Glutamatergic neuron (in vitro differentiated cells): ENCODE measurements at regions not wholly inside any gene's neighbourhood (a gene's known extent, or its start where the extent isn't known, plus 50 kb on each side); places are given as distances from the start of the nearest gene placed in this dataset.

ENCODE experiments used
- DNase-seq: peaks from one replicate; pipeline ENCODE4 v3.0.0; 2022
- H3K27ac Mint-ChIP-seq: one replicate; pipeline ENCODE4 v1.8.0; 2020; ENCODE audit warnings: mild to moderate bottlenecking, mixed read lengths, inconsistent platforms; ENCODE audit not compliant: unreplicated experiment
- H3K27me3 Mint-ChIP-seq: one replicate; pipeline ENCODE4 v1.8.0; 2020; ENCODE audit warnings: mild to moderate bottlenecking, moderate library complexity, mixed read lengths, inconsistent platforms; ENCODE audit not compliant: unreplicated experiment
- H3K36me3 Mint-ChIP-seq: one replicate; pipeline ENCODE4 v1.8.0; 2020; ENCODE audit warnings: mild to moderate bottlenecking, mixed read lengths, inconsistent platforms; ENCODE audit not compliant: unreplicated experiment
- H3K4me1 Mint-ChIP-seq: one replicate; pipeline ENCODE4 v1.8.0; 2020; ENCODE audit warnings: mild to moderate bottlenecking, low read depth, mixed read lengths, inconsistent platforms; ENCODE audit not compliant: unreplicated experiment
- H3K4me3 Mint-ChIP-seq: one replicate; pipeline ENCODE4 v1.8.0; 2020; ENCODE audit warnings: mild to moderate bottlenecking, mixed read lengths, inconsistent platforms; ENCODE audit not compliant: unreplicated experiment
- H3K9me3 Mint-ChIP-seq: one replicate; pipeline ENCODE4 v1.8.0; 2020; ENCODE audit warnings: mild to moderate bottlenecking, moderate library complexity, mixed read lengths, inconsistent platforms; ENCODE audit not compliant: unreplicated experiment
- CTCF ChIP-seq: fragments of 200-600 bp; sonication (generic); IDR thresholded peaks from one replicate; pipeline ENCODE4 v1.5.0; 2021; ENCODE audit not compliant: partially characterized antibody, unreplicated experiment

- Mint-ChIP-seq H3K27ac (no peak overlapping the region), H3K4me3 (no peak overlapping the region), H3K36me3 (no peaks in the 10 kb centered on the region), H3K27me3 (peaks cover 4% of the 10 kb centered on the region), H3K4me1 (peaks cover 2% of the 10 kb centered on the region), H3K9me3 (no peaks in the 10 kb centered on the region)
- no peak for TF ChIP-seq CTCF
- DNase-seq: no peak
Measured at GRCh38 chr1:58890609-58891008, 106.8 kb upstream of the JUN start.

GRCh38 chr1:58891347-58891746 lies 107.5 kb upstream of the JUN start:
- peaks cover 6% of the 10 kb centered on the region for H3K4me1 Mint-ChIP-seq
- no peaks in the 10 kb centered on the region for H3K9me3 Mint-ChIP-seq
- H3K36me3 Mint-ChIP-seq: no peaks in the 10 kb centered on the region
- no peak for TF ChIP-seq CTCF
- DNase-seq: no peak
- no peak overlapping the region for H3K27ac Mint-ChIP-seq
- peaks cover 4% of the 10 kb centered on the region for H3K27me3 Mint-ChIP-seq
- H3K4me3 Mint-ChIP-seq: no peak overlapping the region

- Mint-ChIP-seq H3K27ac (no peak overlapping the region), H3K4me1 (peaks cover 11% of the 10 kb centered on the region), H3K27me3 (peaks cover 4% of the 10 kb centered on the region), H3K36me3 (no peaks in the 10 kb centered on the region), H3K4me3 (no peak overlapping the region), H3K9me3 (no peaks in the 10 kb centered on the region)
- no peak for DNase-seq
- TF ChIP-seq CTCF: no peak
Measured at GRCh38 chr1:58893257-58893869, 109.5 kb upstream of the JUN start.

- H3K27me3 Mint-ChIP-seq: peaks cover 4% of the 10 kb centered on the region
- no peaks in the 10 kb centered on the region for H3K36me3 Mint-ChIP-seq
- no peaks in the 10 kb centered on the region for H3K9me3 Mint-ChIP-seq
- TF ChIP-seq CTCF: no peak
- DNase-seq: no peak
- H3K4me3 Mint-ChIP-seq: no peak overlapping the region
- H3K27ac Mint-ChIP-seq: no peak overlapping the region
- H3K4me1 Mint-ChIP-seq: peaks cover 17% of the 10 kb centered on the region
Measured at GRCh38 chr1:58895082-58895481, 111.2 kb upstream of the JUN start.

- Mint-ChIP-seq H3K36me3 (no peaks in the 10 kb centered on the region), H3K9me3 (no peaks in the 10 kb centered on the region), H3K27ac (no peak overlapping the region), H3K4me1 (peaks cover 17% of the 10 kb centered on the region), H3K27me3 (peaks cover 4% of the 10 kb centered on the region), H3K4me3 (no peak overlapping the region)
- no peak for DNase-seq
- TF ChIP-seq CTCF: no peak
Measured at GRCh38 chr1:58895559-58896145, 111.8 kb upstream of the JUN start.
